Lower lobe of right lung (tissue), 2 donors: ENCODE measurements at regions not wholly inside any gene's neighbourhood (a gene's known extent, or its start where the extent isn't known, plus 50 kb on each side); places are given as distances from the start of the nearest gene placed in this dataset.

ENCODE experiments used
- ATAC-seq, 2 donors: fragments of 200-7000 bp; cut with Tn5 transposase; one replicate each; pipeline ENCODE4 v1.9.1; 2020 to 2022; ENCODE audit warnings: mild to moderate bottlenecking in 2 of 2, moderate library complexity in 2 of 2
- DNase-seq: peaks from one replicate; pipeline ENCODE4 v3.0.0-alpha.2; 2020
- H3K27ac ChIP-seq: fragments of 200-600 bp; one replicate; pipeline ENCODE4 v1.8.0; 2022
- H3K27me3 ChIP-seq: fragments of 200-600 bp; one replicate; pipeline ENCODE4 v1.8.0; 2022; ENCODE audit warnings: low read depth
- H3K36me3 ChIP-seq: fragments of 200-600 bp; one replicate; pipeline ENCODE4 v1.8.0; 2022; ENCODE audit warnings: mild to moderate bottlenecking
- H3K4me1 ChIP-seq: fragments of 200-600 bp; one replicate; pipeline ENCODE4 v1.8.0; 2022
- H3K4me3 ChIP-seq: fragments of 200-600 bp; one replicate; pipeline ENCODE4 v1.8.0; 2022; ENCODE audit warnings: mild to moderate bottlenecking
- H3K9me3 ChIP-seq: fragments of 200-600 bp; one replicate; pipeline ENCODE4 v1.8.0; 2022
- intact Hi-C: fragments of 100-400 bp; cut with DNase I; formaldehyde crosslinking; loops from one replicate; pipeline ENCODE4 v1.11.0; 2022
- TF ChIP-seq, protein P1 (sequence below): fragments of 200-600 bp; IDR thresholded peaks from one replicate; pipeline ENCODE4 v1.8.0; 2022; ENCODE audit warnings: antibody characterized with exemption, mild to moderate bottlenecking
- donor health status: DM: no; HTN: yes; CAD: no; lungs with severe emphysema.

DNA sequence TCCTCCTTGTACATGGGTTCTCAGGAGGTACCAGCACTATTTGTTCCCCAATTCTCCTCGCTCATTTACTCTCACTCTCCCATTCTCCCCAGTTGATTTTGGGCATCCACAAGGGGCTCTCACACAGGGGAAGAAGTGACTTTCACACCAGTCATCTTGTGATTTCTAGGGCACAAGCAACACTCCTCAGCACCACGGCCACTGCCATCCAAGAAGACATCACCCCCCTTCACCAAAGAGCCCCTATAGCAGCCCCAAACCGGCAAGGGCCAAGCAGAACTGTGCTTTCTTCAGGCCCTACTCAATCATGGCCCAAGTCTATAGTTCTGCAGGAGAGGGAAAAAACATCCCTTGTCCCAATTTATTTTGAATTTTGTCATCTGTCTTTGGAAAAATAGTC lies 209.2 kb upstream of the ARL4C start:
- no peak for ATAC-seq

DNA sequence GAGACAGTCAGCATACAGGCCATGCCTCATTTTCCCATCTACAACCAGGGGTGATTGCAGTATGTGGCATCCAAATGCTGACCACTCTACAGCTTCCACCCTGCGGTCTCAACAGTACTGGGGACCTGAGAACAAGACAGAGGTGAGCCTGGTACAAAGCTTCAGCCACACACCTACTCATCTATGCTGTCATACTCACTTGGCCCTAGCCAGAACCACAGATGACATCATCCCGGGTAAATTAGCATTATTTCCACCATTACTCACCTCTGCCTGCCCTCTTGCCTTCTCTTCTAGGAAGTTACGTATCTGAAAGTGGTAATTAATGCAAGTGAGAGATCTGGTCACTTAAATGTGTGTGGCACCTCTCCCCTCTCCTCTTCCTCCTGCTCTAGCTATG lies 208.2 kb upstream of the ARL4C start:
- H3K9me3 ChIP-seq = no peaks in the 10 kb centered on the region
- no peak for DNase-seq
- H3K27ac ChIP-seq = no peak overlapping the region
- intact Hi-C loops = no loop called here
- H3K4me3 ChIP-seq = no peak overlapping the region
- no peak for ATAC-seq
- H3K4me1 ChIP-seq = no peaks in the 10 kb centered on the region
- no peaks in the 10 kb centered on the region for H3K36me3 ChIP-seq
- TF ChIP-seq, protein P1, sequence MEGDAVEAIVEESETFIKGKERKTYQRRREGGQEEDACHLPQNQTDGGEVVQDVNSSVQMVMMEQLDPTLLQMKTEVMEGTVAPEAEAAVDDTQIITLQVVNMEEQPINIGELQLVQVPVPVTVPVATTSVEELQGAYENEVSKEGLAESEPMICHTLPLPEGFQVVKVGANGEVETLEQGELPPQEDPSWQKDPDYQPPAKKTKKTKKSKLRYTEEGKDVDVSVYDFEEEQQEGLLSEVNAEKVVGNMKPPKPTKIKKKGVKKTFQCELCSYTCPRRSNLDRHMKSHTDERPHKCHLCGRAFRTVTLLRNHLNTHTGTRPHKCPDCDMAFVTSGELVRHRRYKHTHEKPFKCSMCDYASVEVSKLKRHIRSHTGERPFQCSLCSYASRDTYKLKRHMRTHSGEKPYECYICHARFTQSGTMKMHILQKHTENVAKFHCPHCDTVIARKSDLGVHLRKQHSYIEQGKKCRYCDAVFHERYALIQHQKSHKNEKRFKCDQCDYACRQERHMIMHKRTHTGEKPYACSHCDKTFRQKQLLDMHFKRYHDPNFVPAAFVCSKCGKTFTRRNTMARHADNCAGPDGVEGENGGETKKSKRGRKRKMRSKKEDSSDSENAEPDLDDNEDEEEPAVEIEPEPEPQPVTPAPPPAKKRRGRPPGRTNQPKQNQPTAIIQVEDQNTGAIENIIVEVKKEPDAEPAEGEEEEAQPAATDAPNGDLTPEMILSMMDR = no peak
- H3K27me3 ChIP-seq = no peaks in the 10 kb centered on the region

More for the DNA sequence above, 209.2 kb upstream of the ARL4C start:
- TF ChIP-seq, protein P1 = no peak
- Histone ChIP-seq H3K27me3 (no peaks in the 10 kb centered on the region), H3K4me1 (no peaks in the 10 kb centered on the region), H3K27ac (no peak overlapping the region), H3K4me3 (no peak overlapping the region), H3K9me3 (no peaks in the 10 kb centered on the region), H3K36me3 (no peaks in the 10 kb centered on the region)
- DNase-seq = no peak
- intact Hi-C loops = no loop called here

DNA sequence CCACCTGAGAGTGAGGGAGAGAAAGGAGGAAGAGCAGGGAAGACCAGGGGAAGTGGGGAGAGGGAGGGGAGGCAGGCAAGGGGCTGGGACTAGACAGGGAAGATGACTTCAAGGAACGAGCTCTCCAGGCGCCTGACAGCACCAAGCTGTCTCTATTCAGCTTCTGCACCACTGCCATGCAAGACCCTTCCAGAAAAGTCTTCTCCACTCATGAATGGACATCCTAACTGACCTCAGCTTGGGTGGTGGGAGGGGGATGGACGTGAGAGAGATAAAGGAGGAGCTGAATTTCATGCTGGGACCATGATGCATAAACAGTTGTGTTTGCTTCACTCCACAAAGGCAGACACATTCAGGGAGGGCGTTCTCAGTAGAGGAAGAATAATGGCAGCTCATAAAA lies 206.4 kb upstream of the ARL4C start:
- no peak overlapping the region for H3K4me3 ChIP-seq
- H3K27ac ChIP-seq = no peak overlapping the region
- H3K4me1 ChIP-seq = no peaks in the 10 kb centered on the region
- TF ChIP-seq, protein P1 = no peak
- ATAC-seq (no peak), DNase-seq (no peak)
- intact Hi-C loops = no loop called here
- no peaks in the 10 kb centered on the region for H3K36me3 ChIP-seq
- H3K9me3 ChIP-seq = no peaks in the 10 kb centered on the region
- no peaks in the 10 kb centered on the region for H3K27me3 ChIP-seq

DNA sequence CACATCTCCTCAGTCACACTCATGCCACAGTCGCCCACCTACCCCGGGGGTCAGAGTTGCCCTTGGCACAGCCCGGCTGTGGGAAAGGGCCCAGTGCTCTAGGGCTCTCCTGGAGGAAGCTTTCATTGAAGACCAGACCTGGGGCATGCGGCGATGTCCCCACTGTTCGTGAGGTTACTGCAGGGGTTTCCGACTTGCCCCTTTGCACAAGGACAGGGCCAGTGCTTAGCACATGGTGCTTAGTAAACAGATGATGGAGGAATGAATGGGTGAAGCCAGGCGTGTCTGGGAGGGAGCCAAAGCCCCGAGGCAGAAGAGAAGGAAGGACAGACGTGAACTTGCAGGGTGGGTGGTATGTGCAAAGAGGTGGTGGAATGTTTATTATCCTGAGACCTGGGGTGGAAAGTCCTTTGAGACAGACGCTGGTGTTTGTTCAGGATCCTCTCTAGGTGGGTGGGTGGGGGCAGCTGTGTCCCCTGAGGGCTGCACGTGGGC lies 205.9 kb upstream of the ARL4C start:
- peak in 1 of 2 donors; percentile 22 for ATAC-seq
- H3K9me3 ChIP-seq = peaks cover under 1% of the 10 kb centered on the region
- H3K27ac ChIP-seq = no peak overlapping the region
- H3K27me3 ChIP-seq = no peaks in the 10 kb centered on the region
- intact Hi-C loops = no loop called here
- H3K36me3 ChIP-seq = no peaks in the 10 kb centered on the region
- no peak for DNase-seq
- TF ChIP-seq, protein P1 = no peak
- H3K4me3 ChIP-seq = no peak overlapping the region
- H3K4me1 ChIP-seq = no peaks in the 10 kb centered on the region

DNA sequence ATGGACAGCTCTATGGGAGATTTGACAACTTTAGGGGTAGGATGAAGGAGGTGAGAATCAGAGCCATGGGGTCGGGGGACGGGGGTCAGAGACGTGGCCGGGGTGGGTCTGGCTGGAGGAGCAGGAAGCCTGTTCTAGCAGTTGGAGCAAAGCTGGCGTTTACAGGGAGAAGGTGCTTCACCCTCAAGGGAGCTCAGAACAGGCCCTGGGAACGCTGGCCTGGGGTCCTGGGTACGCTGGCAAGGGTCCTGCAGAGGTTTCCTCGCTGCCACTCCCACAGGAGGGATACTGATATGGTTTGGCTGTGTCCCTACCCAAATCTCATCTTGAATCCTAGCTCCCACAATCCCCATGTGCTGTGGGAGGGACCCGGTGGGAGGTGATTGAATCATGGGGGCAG lies 205.0 kb upstream of the ARL4C start:
- Histone ChIP-seq H3K27me3 (no peaks in the 10 kb centered on the region), H3K27ac (no peak overlapping the region), H3K4me3 (no peak overlapping the region), H3K4me1 (no peaks in the 10 kb centered on the region), H3K36me3 (no peaks in the 10 kb centered on the region), H3K9me3 (peaks cover 10% of the 10 kb centered on the region)
- intact Hi-C loops = no loop called here
- ATAC-seq (no peak), DNase-seq (no peak)
- TF ChIP-seq, protein P1 = no peak

DNA sequence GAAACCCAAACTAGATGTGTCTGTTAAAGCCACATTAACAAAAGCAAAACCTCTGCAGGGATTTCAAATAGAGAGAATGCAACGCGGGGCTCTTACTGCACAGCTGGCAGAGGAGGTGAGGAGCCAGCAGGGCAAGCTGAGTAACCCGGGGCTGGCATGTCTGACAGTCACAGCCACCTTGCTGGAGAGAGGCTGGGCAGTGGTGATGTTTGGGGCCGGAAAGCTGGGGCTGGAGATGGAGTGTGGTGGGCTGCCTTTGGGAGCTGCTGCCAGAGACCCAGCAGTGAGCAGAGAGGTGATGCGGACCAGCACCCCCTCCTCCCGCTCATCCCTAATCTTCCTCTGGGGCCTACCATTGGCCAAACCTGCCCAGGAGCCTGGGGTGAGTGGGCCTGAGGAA lies 204.5 kb upstream of the ARL4C start:
- Histone ChIP-seq H3K36me3 (no peaks in the 10 kb centered on the region), H3K4me3 (no peak overlapping the region), H3K27me3 (no peaks in the 10 kb centered on the region), H3K9me3 (peaks cover 13% of the 10 kb centered on the region), H3K27ac (no peak overlapping the region), H3K4me1 (no peaks in the 10 kb centered on the region)
- DNase-seq = no peak
- intact Hi-C loops = no loop called here
- TF ChIP-seq, protein P1 = no peak
- no peak for ATAC-seq
